SHP77 (cell line): ENCODE measurements at regions not wholly inside any gene's neighbourhood (a gene's known extent, or its start where the extent isn't known, plus 50 kb on each side); places are given as distances from the start of the nearest gene placed in this dataset.

Experiments used
- DNase-seq, 2 experiments: peaks; one replicate each; lab custom pipeline; 2025; lab: John Stamatoyannopoulos, UW

GRCh38 chr18:73316513-73316912 is 448.7 kb upstream of the NETO1 start:
- no peak for DNase-seq

- no peak for DNase-seq
Measured at GRCh38 chr18:73315381-73315780, 447.6 kb upstream of the NETO1 start.

GRCh38 chr18:73313476-73313875 is 445.7 kb upstream of the NETO1 start:
- DNase-seq: no peak

GRCh38 chr18:73296686-73297085 is 428.9 kb upstream of the NETO1 start:
- no peak for DNase-seq

- DNase-seq: no peak
Measured at GRCh38 chr18:73292156-73292555, 424.4 kb upstream of the NETO1 start.

GRCh38 chr18:73288813-73289212 is 421.0 kb upstream of the NETO1 start:
- no peak for DNase-seq

GRCh38 chr18:73286584-73286983 is 418.8 kb upstream of the NETO1 start:
- DNase-seq: peak; percentile 46 to 80

- no peak for DNase-seq
Measured at GRCh38 chr18:73283788-73284187, 416.0 kb upstream of the NETO1 start.

- peak in 1 of 2 experiments; percentile 38 for DNase-seq
Measured at GRCh38 chr18:73283032-73283431, 415.2 kb upstream of the NETO1 start.

GRCh38 chr18:73279498-73279897 is 411.7 kb upstream of the NETO1 start:
- peak; percentile 88 to 91 for DNase-seq

- no peak for DNase-seq
Measured at GRCh38 chr18:73274812-73275621, 407.2 kb upstream of the NETO1 start.

GRCh38 chr18:73270920-73271634 is 403.3 kb upstream of the NETO1 start:
- DNase-seq: peak; percentile 88 to 92

- DNase-seq: peak; percentile 78 to 82
Measured at GRCh38 chr18:73264562-73264921, 396.8 kb upstream of the NETO1 start.

- no peak for DNase-seq
Measured at GRCh38 chr18:73261923-73262322, 394.1 kb upstream of the NETO1 start.

- peak; percentile 58 to 59 for DNase-seq
Measured at GRCh38 chr18:73261243-73261642, 393.5 kb upstream of the NETO1 start.

GRCh38 chr18:73258375-73259087 is 390.7 kb upstream of the NETO1 start:
- DNase-seq: peak; percentile 51 to 71

- no peak for DNase-seq
Measured at GRCh38 chr18:73254564-73254963, 386.8 kb upstream of the NETO1 start.

- no peak for DNase-seq
Measured at GRCh38 chr18:73249030-73249429, 381.2 kb upstream of the NETO1 start.

GRCh38 chr18:73246763-73247162 is 379.0 kb upstream of the NETO1 start:
- DNase-seq: no peak

- no peak for DNase-seq
Measured at GRCh38 chr18:73245345-73245744, 377.6 kb upstream of the NETO1 start.

- no peak for DNase-seq
Measured at GRCh38 chr18:73244401-73244800, 376.6 kb upstream of the NETO1 start.

GRCh38 chr18:73240899-73241298 is 373.1 kb upstream of the NETO1 start:
- DNase-seq: no peak

- DNase-seq: no peak
Measured at GRCh38 chr18:73235921-73236320, 368.1 kb upstream of the NETO1 start.
